GM21526 (cell line): ENCODE measurements at regions not wholly inside any gene's neighbourhood (a gene's known extent, or its start where the extent isn't known, plus 50 kb on each side); places are given as distances from the start of the nearest gene placed in this dataset.

Source experiments
- ATAC-seq: cut with Tn5 transposase; IDR thresholded peaks from one replicate; pipeline ENCODE4 v1.9.1; 2021; ENCODE audit warnings: moderate library complexity; ENCODE audit not compliant: unreplicated experiment, low FRiP score

DNA sequence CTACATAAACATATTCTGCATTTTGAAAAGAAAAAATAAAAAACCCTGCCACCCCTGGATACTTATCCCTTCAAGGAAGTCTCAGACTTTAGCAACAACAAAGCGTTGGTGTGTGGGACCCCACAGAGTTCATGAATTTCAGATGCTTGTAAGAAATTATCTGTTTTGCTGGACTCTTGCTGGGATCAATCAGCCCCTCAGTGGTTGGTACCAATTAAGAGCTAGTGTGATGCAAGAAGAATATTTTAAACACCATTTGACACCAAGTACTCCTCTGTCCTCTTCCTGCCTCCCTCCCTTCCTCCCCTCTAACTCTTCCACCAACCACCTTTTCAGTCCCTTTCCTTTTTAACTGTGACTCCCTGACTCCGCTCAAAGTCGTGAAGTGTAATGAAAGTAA, 51.5 kb downstream of the SST start:
- ATAC-seq, result no peak

DNA sequence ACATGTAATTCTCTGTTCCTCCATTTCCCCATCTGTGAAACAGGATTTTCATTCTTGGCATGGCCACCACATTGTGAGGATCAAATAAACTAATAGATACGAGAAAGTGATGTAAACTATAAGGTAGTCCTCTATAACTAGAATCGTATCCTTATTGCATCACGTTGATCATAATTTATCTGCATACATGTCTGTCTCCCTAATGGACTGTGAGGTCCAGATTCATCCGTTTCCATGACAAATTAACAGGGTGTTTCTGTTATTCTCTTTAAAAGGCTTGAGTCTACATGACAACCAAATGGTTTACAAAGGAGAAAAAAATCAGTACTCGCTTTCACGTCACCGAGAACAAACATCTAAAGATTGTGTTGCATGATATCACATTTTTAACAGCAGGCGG, 53.0 kb downstream of the SST start:
- ATAC-seq, result no peak

DNA sequence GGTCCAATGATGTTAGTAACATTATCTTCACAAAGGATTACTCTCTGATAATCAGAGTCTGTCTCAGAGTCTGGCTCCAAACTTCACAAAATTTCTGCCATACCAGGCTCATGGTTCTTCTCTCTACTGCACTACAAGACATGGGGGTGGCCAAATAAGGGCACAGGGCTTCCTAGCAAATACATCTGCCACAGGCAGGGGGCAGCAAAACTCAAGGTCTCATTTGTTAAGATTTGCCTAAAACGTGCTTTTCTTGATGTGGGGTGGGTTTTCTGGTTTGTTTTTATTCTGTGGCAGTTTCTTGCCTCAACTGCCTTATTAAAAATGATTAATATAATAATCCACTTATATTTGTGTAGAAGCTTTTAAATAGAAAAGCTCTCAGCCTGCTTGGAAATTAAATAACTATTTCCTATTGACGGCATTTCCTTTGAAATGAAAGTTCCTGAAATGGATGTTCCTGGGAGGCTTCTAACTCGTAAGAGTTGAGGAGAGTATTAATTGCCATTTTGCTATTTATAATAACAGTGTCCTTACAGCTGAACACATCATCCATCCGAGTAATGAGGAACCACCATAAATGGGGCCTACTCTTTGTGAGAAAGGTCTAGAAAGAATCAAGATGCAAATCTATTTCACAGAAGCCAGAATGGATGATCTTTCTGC, 53.8 kb downstream of the SST start:
- ATAC-seq, result peak; percentile 74

DNA sequence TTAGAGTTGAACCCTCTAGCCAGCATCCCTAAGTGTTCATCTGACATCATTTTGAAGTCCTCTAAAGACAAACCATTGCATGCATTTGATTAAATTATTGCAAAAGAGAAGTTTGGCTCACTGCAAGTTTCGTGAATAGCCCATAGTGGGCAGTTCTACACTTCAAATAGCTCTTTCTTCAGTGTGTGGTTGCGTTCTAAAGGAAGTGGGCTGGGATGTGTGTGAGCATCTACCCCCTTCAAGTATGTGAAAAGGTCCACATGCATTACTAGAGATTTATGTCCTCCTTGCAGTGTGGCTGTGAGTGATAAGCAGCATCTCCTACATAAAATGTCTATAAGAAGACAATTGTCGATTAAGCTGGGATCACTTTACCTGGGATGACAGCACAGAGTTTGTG, 54.6 kb downstream of the SST start:
- ATAC-seq, result no peak

DNA sequence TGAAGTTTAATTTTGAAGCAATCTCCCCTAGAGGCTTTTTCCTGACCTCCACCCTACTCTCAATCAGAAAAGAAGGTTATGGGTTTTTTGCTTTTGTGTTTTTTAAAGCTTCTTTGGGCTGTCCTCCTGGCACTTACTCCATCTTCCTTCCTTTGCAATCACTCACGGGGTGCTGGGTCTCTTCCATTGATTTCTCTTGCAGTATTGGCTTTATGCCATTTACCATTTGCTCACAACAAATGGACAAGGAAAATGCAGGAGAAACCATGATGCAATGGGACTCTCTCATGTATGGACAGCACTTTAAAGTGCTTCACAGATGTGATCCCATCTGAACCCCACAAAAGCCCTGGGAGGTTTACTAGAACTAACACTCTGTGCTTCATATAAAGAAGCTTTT, 57.5 kb downstream of the SST start:
- ATAC-seq, result no peak

DNA sequence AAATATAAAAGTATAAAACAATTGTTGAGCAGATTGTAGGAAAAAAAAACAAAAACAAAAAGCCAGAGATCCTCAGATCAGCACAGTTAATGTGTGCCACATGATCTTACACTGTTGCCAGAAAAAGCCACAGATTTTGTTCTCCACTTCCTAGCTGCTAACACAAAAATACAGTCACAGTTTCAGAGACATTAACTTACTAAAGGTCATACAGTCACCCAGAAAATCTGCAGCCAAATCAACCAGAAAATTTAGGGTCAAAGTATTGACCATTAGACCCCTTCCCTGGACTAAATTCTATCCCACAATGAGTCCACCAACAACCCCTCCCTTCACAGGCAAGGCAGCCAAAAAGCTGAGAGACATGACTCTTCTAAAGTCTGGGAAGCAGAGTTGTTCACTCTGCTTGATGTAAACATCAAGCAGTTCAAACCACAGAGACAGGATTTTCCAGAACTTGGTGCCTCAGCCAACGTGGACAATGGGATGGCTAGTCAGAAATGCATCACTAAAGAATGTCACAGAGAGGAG, 59.1 kb downstream of the SST start:
- no peak for ATAC-seq

DNA sequence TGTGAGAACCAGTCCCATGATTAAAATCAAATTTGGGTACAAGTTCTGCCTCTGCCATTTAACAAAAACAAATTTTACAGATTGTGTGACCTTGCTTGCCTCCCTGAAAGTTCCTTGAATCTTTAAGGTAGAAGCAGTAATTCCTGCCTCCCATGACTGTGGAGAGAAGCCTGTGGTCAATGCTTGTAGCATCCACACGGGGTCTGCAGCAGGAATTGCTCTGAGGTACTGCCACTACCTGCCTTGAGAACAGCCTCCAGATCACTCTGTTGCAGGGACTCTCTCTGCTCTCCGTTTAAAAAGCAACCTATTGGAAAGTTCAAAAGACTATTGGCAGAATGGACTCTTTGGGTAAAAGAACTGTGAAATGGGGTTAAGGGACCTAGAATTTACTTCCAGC, 75.9 kb downstream of the SST start:
- ATAC-seq, result no peak

DNA sequence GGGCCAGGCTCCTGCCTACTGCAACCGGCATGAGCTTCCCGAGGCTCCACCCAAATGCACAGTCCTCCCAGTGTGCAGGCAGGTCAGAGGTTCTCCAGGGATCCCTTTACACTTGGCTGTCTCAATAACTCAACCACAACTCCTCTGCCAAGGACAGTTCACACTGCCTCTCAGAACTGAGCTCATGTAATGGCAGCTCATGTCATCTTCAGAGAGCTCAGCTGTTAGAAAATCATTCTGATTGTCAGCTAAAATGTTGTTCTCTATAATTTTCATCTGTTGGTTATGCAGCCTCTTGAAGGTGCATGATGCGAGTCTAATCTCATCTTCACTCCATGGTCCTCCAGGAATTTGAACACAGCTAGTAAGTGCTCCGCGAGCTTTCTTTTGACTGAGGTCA, 76.7 kb downstream of the SST start:
- ATAC-seq, result no peak

DNA sequence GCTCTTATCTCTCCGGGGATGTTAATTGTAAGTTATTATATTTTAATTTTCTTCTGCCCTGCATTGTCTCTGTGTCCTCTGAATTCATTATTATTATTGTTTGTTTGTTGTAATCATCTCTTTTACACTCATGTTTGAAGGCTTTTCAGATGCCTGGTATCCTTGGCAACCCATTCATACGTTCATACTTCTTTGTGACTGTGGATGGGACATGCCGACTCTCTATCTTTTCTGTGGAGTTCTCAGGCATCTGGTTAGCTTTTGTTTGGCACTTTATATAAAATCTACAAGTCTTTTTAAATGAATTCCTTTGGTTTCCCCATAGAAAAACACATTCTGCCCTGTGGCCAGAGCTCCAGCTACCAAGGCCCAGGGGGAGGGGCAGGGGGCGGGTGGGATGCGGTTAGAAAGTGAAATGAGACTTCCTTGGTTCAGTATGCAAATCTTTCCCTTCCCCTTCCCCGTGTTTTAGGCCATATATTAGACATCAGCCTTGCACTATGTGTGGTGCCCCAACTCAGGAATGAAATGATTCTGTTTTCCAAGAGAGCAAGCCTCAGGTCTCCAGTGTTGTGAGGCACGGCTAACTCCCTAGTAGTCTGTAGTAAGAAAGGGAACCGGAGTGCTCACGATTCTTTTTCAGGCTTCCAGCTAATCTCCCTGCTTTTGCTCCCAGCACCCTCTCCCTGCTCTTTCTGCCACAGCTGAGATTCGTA, 79.2 kb downstream of the SST start:
- ATAC-seq, result no peak

DNA sequence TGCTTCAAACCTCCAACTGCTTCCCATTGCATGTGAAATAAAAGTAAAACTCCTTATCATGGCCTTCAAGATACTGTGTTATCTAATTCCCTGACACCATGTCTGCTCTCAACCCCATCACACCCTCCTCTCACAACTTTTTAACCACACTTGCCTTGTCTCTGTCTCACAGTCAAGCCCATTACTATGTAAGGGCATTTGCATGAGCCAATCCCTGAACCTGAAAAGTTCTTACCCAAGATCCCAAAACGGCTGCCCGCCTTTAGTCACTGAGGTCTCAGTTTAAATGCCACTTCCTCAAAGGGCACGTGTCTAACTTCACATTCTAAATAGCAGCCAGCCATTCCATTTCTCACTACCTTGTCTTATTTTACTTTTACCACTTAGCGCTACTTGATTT, 83.1 kb downstream of the SST start:
- no peak for ATAC-seq

DNA sequence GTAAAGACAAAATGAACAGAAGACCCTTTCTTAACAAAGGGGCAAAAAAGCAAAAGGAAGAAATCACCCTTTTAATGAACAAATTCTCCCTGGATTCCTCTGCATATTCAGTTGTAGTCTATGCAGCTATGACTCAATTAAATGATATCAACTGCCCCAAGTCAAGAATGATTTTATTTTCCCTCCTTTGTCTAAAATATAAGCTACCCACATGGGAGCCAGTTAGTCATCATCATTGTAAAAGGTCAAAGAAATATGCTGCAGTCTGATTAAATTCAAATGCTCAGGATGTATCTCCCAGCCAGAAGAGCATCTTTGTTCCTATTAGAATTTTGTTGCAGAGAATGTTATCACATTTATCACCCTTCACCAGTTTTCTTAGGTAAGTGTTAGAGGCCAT, 84.0 kb downstream of the SST start:
- no peak for ATAC-seq

DNA sequence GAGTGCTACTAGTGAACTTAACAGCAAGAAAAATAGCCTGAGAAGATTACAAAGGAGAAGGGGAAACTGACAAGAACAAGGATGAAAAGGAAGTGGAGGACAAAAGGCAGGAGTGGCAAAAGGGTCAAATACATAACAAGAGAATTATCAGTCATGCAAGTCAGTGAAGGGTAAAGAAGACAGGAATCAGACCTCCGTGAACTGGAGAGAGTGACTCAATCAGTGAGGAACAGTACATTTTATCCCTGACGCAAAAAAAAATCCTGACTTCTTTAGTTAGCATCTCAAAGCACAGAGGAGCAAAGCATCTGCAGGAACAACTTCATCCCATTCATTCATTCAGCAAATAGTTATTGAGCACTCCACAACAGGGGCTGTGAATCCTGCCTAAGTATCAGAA, 97.8 kb downstream of the SST start:
- ATAC-seq, result no peak

DNA sequence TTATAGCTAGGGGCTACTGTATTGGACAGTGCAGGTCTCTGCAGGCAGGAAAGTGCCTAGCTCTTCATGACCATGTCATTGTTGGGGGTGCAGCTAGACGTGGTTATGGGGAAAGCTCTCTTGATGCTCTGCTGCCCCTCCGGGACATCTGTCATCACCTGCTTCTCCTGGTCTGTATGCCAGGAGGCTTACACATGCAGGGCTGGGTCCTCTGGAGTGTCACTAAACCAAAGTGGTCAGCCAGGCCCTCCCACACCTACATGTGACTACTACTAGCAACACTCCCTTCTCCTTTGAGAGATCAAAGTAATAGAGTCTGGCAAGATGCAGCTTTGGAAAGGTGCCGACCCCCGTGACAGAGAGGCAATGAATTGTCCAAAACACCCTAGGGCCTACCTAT, 98.5 kb downstream of the SST start:
- ATAC-seq, result no peak

DNA sequence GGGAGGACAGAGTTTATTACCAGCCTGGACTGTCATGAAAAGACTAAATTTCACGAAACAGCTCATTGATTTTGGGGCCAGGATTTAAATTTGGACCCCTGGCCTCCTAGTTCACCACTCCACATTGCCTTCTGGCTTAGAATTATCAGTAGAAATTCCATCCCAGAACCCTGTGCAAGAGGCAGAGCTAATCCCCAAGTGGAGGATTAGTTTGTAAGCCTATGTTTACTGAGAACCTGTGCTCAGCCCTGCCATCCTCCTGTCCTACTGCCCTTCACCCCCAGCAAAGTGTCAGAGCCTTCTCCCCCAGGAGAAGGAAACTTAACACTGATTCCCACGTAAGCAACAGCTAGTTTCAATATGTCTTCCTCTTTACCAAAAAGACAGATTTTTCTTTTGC, 99.4 kb downstream of the SST start:
- ATAC-seq, result no peak

DNA sequence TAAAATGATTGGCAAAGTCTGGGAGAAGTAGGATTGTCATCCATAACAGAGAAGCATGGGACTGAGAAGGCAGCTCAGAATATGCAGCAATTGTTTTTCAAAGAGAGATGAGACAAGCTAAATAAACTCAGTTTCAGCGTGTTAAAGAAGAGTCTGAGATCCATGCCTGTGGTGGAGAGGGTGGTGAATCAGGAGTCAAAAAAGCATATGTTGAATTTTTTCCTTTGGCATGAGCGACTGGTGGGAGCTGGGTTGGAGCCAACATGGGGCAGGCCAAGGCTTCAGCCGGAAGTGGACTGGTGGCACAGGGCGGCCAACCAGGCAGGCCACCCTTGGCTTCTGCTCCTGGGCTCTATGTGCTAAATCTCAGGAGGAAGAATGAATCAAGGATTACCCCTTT, 102.0 kb downstream of the SST start:
- ATAC-seq, result no peak

DNA sequence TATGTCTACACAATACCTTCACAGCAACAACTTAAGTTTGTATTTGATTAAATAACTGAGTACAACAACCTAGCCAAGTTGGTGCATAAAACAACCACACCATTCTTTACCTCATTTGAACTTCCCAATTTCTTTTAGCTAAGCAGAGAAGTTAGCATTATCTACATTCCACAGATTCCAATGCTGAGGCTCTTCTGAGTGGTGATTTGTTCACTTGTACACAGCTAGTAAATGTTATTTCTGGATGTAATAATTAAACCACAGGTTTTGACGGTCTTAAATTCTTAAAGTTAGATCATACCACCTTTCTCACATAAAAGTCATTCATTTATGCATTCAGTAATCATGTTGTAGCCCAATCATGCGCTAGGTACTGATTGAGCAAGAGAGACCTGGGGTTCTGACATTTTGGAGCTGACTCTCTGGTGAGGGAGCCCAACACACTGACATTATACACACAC, 102.5 kb downstream of the SST start:
- no peak for ATAC-seq

DNA sequence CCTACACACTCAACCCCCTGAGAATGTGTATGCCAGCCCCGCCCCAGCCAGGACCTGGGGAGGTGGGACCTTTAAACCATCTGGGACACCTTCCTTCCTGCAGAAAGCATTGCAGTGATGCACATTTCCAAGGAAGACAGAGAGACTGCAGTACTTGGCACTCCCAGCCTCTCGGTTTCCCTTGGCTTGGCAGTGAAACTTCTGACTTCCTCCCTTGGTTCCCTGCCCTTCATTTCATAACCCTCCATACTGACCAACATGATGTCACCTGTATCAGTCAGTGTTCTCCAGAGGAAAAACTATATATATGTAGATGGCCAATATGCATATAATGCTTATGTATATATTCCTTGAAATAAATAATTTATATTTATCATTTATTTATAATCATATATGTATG, 103.2 kb downstream of the SST start:
- no peak for ATAC-seq

DNA sequence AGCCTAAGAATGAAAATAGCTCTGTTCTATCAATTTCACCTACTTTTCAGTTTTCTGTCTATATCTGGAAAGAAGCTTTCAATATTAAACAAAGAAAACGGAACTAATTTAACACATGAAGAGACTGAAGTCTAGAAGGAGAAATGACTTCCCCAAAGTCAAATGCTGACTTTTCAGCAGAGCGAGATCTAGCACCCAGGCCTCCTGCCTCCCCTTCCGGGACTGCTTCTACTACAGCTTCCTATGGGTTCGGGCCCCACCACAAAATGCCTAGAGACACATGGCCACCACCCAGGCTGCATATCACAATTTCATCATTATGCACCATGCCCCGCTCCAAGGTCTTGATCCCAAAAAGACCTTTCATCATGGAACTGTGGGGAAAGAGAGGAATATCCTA, 104.5 kb downstream of the SST start:
- ATAC-seq, result no peak

DNA sequence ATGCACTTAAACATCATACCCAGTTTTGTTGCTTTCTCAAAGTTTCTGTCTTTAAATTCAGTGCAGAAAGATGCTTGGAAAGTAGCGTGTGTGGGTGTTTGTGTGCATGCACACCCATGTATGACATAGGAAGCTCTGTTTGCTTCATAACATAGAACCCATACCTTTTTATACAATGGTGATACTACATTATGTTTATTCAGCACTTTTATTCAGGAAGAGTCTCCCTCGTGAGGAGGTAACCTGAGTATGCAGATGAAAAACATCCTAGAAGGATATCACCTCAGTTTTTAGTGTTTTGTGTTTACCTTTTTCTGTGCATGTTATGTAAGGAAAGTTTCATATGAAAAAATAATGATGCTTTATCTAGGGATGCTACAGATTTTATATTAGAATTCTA, 111.2 kb downstream of the SST start:
- ATAC-seq, result no peak

DNA sequence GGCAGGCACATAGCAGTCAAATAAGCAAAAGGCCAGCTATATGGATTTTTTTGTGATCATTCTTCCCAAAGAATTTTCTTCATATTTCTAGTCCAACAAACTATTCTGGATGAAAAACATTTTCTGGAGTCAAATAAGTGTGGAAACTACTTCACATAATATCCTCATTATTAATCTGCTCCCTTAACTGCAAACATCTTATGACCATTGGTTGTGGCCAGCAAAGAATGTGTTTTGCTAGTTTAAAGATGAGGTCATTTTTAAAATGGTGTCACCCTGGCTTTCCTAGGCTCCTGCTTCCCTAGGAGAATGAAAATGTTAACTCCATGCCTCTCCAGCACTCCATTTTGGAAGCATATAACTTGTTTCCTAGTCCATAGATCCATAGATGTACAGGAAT, 118.8 kb downstream of the SST start:
- ATAC-seq, result no peak

DNA sequence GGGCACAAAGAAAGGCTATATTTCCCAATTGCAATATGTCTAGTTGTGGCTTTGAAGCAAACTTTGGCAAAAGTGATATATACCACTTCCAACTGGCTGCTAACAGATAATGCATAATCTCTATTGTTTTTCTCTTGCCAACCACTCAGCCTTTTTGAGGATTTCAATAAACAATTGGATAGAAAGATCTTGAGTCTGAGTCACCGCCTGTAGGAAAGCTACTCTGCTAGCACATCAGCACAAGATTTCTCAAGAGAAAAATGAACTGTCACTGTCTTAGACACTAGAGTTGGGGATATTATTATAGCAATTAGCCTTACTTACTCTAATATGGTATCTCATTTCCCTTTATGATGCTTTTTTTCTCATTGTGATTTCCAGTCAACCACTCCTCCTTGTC, 119.7 kb downstream of the SST start:
- ATAC-seq, result no peak

DNA sequence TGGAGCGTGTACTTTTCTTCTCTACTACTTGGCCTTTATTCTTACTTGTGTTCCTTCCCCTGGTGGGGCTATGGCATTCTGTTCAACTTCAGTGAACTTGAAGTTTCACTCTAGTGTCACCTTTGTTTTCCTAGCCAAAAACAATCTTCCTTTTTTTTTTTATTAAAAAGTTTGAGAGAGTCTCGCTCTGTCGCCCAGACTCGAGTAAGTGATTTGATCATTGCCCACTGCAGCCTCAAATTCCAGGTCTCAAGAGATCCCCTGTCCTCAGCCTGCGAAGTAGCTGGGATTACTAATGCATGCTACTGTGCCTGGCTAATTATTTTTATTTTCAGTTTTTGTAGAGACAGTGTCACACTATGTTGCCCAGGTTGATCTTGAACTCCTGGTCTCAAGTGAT, 124.8 kb downstream of the SST start:
- ATAC-seq, result no peak
